ACHN (cell line): ENCODE measurements at regions not wholly inside any gene's neighbourhood (a gene's known extent, or its start where the extent isn't known, plus 50 kb on each side); places are given as distances from the start of the nearest gene placed in this dataset.

ENCODE experiments used
- DNase-seq: peaks from one replicate; pipeline ENCODE4 v3.0.0-alpha.2; 2015
- in situ Hi-C: cut with HindIII; loops from 2 replicates; pipeline ENCODE4 v1.10.0; 2017; ENCODE audit warnings: low sequenced_read_pairs, low pct_ligation_motif_present, low pct_unique_long_range_greater_than_20kb

GRCh38 chr22:49324527-49325491 lies 502.9 kb downstream of the BRD1 start:
- in situ Hi-C loops: no loop called here
- no peak for DNase-seq

- in situ Hi-C loops: no loop called here
These were observed 503.8 kb downstream of the BRD1 start for GRCh38 chr22:49323751-49324415.

DNA sequence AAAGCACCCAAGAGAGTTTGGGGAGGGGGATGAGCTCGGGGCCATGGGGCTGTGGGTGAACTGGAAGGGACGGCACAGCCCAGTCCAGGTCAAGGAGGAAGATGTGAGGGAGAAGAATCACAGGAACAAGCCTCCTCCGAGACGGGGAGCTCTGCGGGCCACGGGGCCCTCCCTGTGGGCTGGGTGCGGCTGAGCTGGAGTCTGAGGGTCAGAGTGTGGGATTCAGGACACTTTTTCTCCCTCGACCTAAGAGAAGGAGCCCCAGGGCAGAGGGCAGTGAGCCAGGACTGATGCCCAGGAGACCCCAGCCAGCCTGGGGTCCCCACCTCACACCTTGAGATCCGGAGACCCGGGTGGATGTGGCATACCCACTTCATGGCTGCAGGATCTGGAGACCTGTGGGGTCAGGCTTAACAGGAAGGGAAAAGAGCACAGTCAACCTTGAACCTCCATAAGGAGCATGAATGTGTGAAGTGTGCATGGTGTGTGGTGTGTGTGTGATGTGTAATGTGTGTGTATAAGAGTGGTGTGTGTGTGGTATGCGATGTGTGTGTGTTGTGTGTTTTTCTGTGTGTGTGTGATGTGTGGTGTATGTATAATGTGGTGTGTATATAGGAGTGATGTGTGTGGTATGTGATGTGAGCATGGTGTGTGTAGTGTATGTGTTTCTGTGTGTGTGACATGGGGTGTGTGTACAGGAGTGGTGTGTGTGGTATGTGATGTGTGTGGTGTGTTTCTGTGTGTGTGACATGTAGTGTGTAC lies 504.6 kb downstream of the BRD1 start:
- DNase-seq: no peak
- in situ Hi-C loops: no loop called here

More at GRCh38 chr22:49323751-49324415, 503.8 kb downstream of the BRD1 start:
- DNase-seq: no peak

DNA sequence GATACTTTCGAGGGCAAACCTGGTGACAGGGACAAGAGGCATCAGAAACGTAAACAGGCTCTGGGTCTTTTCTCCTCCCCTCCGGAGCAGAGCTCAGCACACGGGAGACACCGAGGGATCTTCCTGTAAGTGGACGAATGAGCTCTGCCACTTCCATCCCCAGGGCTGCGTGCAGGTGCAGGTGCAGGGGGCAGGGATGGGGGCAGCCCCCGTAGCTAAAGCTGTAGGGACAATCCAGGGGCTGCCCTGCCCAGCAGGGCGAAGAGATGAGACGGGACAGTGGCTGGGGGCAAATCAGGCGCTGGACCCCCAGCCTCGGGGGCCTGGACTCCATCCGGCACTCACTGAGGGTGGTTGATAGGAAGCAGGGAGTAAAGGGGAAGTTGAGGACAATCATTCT lies 505.4 kb downstream of the BRD1 start:
- in situ Hi-C loops: no loop called here
- DNase-seq: no peak

GRCh38 chr22:49321477-49322055 lies 506.1 kb downstream of the BRD1 start:
- no peak for DNase-seq
- in situ Hi-C loops: no loop called here

GRCh38 chr22:49320714-49321476 lies 506.8 kb downstream of the BRD1 start:
- in situ Hi-C loops: no loop called here
- no peak for DNase-seq

- in situ Hi-C loops: no loop called here
- DNase-seq: no peak
These were observed 510.3 kb downstream of the BRD1 start for GRCh38 chr22:49317369-49317768.

DNA sequence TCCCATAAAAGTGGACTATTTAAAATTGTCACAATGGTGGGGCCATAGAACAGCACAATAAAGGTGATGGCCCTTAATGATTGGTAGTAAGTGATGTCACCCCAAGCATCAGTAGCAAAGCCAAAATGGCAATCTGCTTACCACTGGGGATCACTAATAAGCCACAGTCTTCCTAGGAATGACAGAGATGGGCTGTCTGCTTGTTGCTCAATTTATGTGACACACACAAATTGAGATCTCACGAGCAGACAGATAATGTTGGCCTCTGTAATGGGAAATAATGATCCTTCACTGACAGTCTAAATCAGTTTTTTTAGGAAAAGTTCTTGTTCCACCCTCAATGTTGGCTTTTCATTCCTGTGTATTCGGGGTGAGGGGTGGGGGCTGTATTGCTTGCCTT lies 515.1 kb downstream of the BRD1 start:
- in situ Hi-C loops: no loop called here

DNA sequence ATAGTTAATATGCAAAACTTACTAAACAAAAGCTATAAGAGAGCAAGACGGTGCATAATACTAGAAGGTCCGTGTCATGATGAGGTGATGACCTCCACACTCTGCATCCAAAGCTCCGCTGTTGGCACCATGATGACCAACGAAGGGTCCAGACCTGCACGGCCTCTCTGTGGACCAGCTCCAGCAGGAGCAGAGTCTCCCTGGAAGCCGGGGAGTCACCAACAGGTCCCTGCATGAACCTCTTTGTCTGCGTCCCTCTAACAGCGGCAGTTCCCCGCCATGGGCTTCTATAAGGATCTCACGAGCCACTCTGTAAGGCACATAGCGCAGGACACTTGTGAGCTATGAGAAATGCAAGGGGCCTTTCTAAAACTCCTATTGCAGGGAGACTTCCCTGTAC lies 517.3 kb downstream of the BRD1 start:
- DNase-seq: no peak
- in situ Hi-C loops: no loop called here

More for the DNA sequence above, 515.1 kb downstream of the BRD1 start:
- DNase-seq: no peak

GRCh38 chr22:49308300-49308699 lies 519.4 kb downstream of the BRD1 start:
- no peak for DNase-seq
- in situ Hi-C loops: no loop called here

DNA sequence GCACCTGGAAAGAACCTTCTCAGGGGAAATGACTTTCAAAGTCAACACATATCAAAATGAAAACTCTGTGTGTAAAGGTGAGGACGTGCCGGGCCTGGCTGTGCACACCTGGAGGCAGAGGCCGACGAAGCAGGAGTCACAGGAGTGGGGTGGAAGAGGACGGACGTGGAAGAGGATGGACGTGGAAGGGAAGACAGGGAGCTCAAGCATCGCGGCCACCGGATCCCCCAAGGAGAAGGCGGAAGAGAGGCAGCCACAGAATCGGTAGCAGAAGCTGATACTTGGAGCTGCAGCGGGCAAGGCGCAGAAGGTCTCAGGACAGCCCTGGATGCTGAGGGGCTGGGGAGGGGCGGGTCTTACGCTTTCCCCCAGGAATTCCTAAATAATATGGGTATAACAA lies 519.8 kb downstream of the BRD1 start:
- in situ Hi-C loops: no loop called here
- no peak for DNase-seq

DNA sequence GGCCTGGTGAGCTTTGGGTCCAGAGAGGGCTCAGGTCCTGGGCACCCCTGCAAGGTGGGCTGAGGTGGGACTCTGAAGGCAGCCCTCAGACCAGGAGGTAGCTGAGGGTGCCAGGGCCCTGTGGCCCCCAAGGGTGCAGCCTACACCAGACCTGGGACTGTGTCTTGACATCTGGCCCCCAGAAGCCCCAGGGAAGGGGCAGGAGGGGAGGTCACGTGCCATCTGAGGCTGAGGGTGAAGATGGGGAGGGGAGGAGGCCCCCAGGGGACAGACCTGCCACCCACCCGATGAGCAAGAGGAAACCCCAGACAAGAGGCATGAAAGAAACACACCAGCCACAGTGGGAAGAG lies 520.2 kb downstream of the BRD1 start:
- no peak for DNase-seq
- in situ Hi-C loops: no loop called here

DNA sequence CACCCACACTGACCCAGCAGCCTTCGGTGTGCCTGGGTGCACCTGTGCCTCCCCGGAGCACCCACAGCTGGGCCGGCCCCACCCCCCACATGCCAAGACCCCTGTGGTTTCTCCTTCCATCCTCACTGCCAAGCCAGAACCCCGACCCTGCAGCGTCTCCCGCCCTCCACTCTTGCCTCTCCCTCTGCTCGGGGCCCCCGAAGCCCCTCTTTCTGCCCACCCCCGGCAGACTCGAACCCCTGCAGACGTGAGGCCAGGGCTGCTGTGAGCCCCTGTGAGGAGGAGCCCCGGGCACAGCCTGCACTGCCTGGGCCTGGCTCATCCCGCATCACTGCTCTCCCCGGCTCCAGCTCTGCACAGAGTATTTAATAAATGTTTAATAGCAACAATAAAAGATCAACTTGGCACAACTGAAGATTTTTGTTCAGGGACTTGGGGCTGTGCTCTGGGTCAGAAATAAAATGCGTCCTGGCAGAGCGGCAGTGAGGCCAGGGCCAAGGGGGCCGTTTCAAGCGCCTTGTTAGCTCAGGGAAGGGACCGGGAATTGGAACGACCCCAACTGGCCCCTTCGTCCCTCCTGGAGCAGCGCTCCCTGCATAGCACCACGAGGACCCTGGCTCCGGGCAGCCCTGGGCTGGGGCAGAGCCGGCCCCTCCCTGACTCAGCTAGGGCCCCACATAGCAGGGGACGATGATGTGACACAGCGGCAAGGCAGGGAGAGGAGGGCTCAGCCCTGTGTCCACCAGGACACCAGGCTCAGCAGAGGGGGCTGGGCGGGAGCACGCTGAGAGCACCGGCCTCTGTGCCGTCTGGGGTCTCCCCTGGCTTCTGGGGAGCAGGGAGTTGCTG lies 520.8 kb downstream of the BRD1 start:
- no peak for DNase-seq
- in situ Hi-C loops: no loop called here

DNA sequence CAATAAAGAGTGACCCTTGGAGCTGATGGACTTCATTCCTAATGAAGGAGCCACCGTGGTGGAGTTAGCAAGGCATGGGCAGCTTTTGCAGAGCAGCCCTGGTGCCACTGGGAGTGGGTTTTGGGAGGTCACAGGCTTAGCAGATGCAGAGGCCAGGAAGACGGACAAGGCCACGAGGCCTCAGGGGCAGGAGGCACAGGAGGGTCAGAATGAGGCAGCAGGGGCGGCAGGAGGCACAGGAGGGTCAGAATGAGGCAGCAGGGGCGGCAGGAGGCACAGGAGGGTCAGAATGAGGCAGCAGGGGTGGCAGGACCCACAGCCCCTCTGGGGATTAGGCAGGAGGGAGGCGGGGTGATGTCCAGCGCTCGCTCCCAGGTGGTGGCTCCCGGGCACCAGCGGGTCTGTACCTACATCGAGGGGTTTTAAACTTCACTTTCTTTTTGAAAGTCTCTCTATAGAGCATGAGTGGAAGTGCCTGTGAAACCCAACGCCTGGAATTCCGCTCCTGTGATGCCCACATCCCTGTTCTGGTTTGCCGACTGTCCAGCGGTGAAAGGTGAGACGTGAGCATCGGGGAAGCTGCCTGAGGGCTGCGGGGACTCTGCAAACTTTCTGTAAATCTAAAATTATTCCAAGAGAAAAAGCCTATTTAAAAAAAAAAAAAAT lies 521.6 kb downstream of the BRD1 start:
- in situ Hi-C loops: no loop called here
- no peak for DNase-seq

DNA sequence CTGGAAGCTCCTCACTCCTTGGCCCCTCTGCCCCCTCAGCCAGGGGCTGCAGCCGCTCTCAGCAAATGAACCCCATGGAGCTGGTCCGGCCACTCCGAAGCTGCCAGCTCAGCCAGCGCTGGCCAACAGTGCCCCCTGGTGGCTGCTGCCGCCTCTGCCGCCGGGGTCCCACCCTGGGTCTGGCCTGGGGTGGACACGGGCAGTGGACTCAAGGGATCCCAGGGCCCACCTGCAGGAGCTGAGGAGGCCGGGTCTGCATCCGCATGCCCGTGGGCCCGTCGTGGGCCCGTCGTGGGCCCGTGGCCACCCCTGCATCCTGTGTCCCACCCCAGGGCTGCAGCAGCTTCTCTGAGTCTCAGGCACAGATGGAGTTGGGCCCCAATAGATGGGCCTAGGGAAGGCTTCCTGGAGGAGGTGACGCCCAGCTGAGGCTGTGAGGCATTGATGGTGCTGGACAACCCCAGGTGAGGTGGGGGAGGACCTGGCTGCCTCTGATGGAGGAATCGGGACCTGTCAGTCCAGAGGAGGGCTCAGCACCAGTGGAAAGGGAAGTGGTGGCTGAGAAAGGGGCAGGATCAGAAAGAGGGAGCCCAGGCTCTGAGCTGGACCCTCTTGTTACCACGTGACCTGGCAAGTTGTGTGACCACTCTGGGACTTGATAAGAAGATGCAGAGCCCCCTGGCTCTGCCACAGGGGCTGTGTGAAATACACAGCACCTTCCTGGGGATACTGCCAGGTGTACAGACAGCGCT lies 522.3 kb downstream of the BRD1 start:
- in situ Hi-C loops: no loop called here
- DNase-seq: peak; percentile 42

DNA sequence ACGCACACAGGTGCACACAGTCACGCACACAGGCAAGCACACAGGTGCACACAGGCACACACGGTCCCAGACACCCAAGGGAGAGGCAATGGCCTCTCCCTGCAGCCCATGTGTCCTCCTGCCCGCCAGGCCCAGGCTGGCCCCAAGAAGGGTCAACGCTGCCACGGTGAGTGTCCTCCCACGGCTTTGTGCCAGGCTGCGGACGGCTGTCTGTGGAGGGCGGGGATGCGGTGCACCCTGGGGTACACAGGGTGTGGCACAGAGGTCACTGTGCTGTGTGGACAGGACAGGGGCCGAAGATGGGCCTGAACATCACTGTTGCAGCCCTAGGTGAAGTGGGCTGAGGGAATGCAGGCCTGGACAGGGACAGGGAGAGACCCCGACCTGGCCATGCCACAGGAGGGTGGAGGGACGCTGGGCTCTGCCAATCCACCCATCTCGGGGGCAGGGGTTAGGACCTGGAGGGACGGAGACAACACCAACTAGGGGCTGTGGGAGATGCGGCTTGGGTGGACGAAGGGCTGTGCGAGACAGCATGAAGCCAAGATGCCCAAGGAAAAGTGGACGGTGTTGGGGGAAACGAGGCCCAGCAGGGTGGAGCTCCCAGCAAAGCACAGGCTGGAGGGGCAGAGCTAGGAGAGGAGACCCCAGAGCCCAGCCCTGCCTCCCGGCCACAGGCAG lies 523.8 kb downstream of the BRD1 start:
- no peak for DNase-seq
- in situ Hi-C loops: no loop called here
